SK-N-SH treated with all-trans-retinoic acid at 6 μM for 48 hours (cell line): ENCODE measurements at regions not wholly inside any gene's neighbourhood (a gene's known extent, or its start where the extent isn't known, plus 50 kb on each side); places are given as distances from the start of the nearest gene placed in this dataset.

Experiments
- ATAC-seq: fragments of 200-7000 bp; cut with Tn5 transposase; 3 replicates; pipeline ENCODE4 v1.9.1; 2020; ENCODE audit warnings: mild to moderate bottlenecking, moderate library complexity
- ARNTL ChIP-seq: fragments of 450-650 bp; formaldehyde crosslinking; IDR thresholded peaks from 2 replicates; pipeline ENCODE4 v1.5.0; 2020; ENCODE audit warnings: low read depth, mild to moderate bottlenecking, moderate library complexity, borderline replicate concordance
- BACH2 ChIP-seq: fragments of 250-450 bp; sonication (Bioruptor Pico); IDR thresholded peaks from 2 replicates; pipeline ENCODE4 v1.9.0; 2021; ENCODE audit warnings: mild to moderate bottlenecking, borderline replicate concordance
- CSDC2 ChIP-seq: fragments of 250-450 bp; sonication (Bioruptor Pico); IDR thresholded peaks from 2 replicates; pipeline ENCODE4 v1.5.0; 2020; ENCODE audit warnings: mild to moderate bottlenecking, moderate library complexity
- ESRRG ChIP-seq: fragments of 250-450 bp; sonication (Bioruptor Pico); IDR thresholded peaks from 2 replicates; pipeline ENCODE4 v1.6.1; 2021; ENCODE audit warnings: mild to moderate bottlenecking
- GLIS3 ChIP-seq: fragments of 250-450 bp; sonication (Bioruptor Pico); IDR thresholded peaks from 2 replicates; pipeline ENCODE4 v1.5.0; 2020; ENCODE audit warnings: mild to moderate bottlenecking, moderate library complexity
- ISL1 ChIP-seq: fragments of 250-450 bp; sonication (Bioruptor Pico); IDR thresholded peaks from 2 replicates; pipeline ENCODE4 v2.1.2; 2022; ENCODE audit warnings: mild to moderate bottlenecking, moderate library complexity
- OSR1 ChIP-seq: fragments of 250-450 bp; sonication (Bioruptor Pico); IDR thresholded peaks from 2 replicates; pipeline ENCODE4 v1.8.0; 2022; ENCODE audit warnings: moderate library complexity, mild to moderate bottlenecking, inconsistent platforms
- PATZ1 ChIP-seq: fragments of 250-450 bp; sonication (Bioruptor Pico); IDR thresholded peaks from 2 replicates; pipeline ENCODE4 v1.8.0; 2020; ENCODE audit warnings: mild to moderate bottlenecking, moderate library complexity, borderline replicate concordance
- POU6F1 ChIP-seq: fragments of 250-450 bp; sonication (Bioruptor Pico); IDR thresholded peaks from 2 replicates; pipeline ENCODE4 v1.8.0; 2021; ENCODE audit warnings: low read depth, mild to moderate bottlenecking, moderate library complexity, borderline replicate concordance
- PPARA ChIP-seq: fragments of 250-450 bp; sonication (Bioruptor Pico); IDR thresholded peaks from 2 replicates; pipeline ENCODE4 v1.5.0; 2020; ENCODE audit warnings: mild to moderate bottlenecking, borderline replicate concordance
- RARB ChIP-seq: fragments of 250-450 bp; sonication (Bioruptor Pico); IDR thresholded peaks from 2 replicates; pipeline ENCODE4 v1.8.0; 2021; ENCODE audit warnings: mild to moderate bottlenecking, moderate library complexity
- SNAI2 ChIP-seq: fragments of 250-450 bp; sonication (Bioruptor Pico); IDR thresholded peaks from 2 replicates; pipeline ENCODE4 v1.5.0; 2020; ENCODE audit warnings: mild to moderate bottlenecking, moderate library complexity
- ZC3H10 ChIP-seq: fragments of 250-450 bp; sonication (Bioruptor Pico); IDR thresholded peaks from 2 replicates; pipeline ENCODE4 v1.5.1; 2021; ENCODE audit warnings: mild to moderate bottlenecking, moderate library complexity
- ZFP3 ChIP-seq: fragments of 250-450 bp; sonication (Bioruptor Pico); IDR thresholded peaks from 2 replicates; pipeline ENCODE4 v1.5.0; 2020; ENCODE audit warnings: mild to moderate bottlenecking, moderate library complexity
- ZFP30 ChIP-seq: fragments of 450-650 bp; formaldehyde crosslinking; IDR thresholded peaks from 2 replicates; pipeline ENCODE4 v1.5.0; 2022; ENCODE audit warnings: mild to moderate bottlenecking, moderate library complexity
- ZNF565 ChIP-seq: fragments of 450-650 bp; formaldehyde crosslinking; conservative IDR thresholded peaks from 2 replicates; pipeline ENCODE4 v1.5.0; 2020; ENCODE audit warnings: low read depth, mild to moderate bottlenecking, moderate library complexity
- ZNF70 ChIP-seq: fragments of 450-650 bp; formaldehyde crosslinking; IDR thresholded peaks from 2 replicates; pipeline ENCODE4 v1.5.0; 2020; ENCODE audit warnings: mild to moderate bottlenecking, moderate library complexity
- ZNF8 ChIP-seq: fragments of 450-650 bp; formaldehyde crosslinking; IDR thresholded peaks from 2 replicates; pipeline ENCODE4 v1.5.0; 2020; ENCODE audit warnings: mild to moderate bottlenecking, moderate library complexity
- TF ChIP-seq, protein P1 (sequence below): fragments of 250-450 bp; sonication (Bioruptor Pico); IDR thresholded peaks from 2 replicates; pipeline ENCODE4 v1.5.0; 2020; ENCODE audit warnings: mild to moderate bottlenecking, moderate library complexity
- TF ChIP-seq, protein P2 (sequence below): fragments of 250-450 bp; sonication (Bioruptor Pico); IDR thresholded peaks from 2 replicates; pipeline ENCODE4 v1.5.1; 2021; ENCODE audit warnings: mild to moderate bottlenecking, moderate library complexity
- TF ChIP-seq, protein P3 (sequence below): fragments of 250-450 bp; sonication (Bioruptor Pico); IDR thresholded peaks from 2 replicates; pipeline ENCODE4 v1.5.1; 2020; ENCODE audit warnings: low read depth, mild to moderate bottlenecking, moderate library complexity

DNA sequence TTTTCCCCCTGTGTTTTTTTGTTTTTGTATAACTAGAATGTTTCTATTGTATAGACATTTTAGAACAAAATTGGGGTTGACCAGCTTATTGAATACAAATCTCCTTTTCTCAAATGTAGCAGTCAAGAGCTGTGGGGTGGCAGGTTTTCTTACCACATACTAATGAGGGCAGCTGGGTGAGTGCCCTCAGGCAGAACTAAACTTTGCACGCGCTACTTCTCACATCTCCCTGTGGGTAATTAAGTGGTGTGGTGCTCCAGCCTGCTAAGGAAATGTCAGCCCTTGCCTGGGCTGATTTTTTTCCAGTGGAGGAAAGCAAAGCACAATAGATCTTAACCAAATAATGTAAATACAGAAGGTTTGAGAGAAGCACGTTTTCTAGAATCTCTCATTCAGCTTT is 717.6 kb upstream of the TENM3 start (continued):
- TF ChIP-seq, protein P1, sequence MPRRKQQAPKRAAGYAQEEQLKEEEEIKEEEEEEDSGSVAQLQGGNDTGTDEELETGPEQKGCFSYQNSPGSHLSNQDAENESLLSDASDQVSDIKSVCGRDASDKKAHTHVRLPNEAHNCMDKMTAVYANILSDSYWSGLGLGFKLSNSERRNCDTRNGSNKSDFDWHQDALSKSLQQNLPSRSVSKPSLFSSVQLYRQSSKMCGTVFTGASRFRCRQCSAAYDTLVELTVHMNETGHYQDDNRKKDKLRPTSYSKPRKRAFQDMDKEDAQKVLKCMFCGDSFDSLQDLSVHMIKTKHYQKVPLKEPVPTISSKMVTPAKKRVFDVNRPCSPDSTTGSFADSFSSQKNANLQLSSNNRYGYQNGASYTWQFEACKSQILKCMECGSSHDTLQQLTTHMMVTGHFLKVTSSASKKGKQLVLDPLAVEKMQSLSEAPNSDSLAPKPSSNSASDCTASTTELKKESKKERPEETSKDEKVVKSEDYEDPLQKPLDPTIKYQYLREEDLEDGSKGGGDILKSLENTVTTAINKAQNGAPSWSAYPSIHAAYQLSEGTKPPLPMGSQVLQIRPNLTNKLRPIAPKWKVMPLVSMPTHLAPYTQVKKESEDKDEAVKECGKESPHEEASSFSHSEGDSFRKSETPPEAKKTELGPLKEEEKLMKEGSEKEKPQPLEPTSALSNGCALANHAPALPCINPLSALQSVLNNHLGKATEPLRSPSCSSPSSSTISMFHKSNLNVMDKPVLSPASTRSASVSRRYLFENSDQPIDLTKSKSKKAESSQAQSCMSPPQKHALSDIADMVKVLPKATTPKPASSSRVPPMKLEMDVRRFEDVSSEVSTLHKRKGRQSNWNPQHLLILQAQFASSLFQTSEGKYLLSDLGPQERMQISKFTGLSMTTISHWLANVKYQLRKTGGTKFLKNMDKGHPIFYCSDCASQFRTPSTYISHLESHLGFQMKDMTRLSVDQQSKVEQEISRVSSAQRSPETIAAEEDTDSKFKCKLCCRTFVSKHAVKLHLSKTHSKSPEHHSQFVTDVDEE (CRISPR knock-in tag): no peak
- TF ChIP-seq OSR1 (CRISPR knock-in tag) (no peak), POU6F1 (no peak), ZC3H10 (CRISPR knock-in tag) (no peak), SNAI2 (no peak)

GRCh38 chr4:181528570-181529184 is 714.5 kb upstream of the TENM3 start:
- TF ChIP-seq ISL1 (CRISPR knock-in tag) (no peak), ARNTL (CRISPR knock-in tag) (no peak)
- ATAC-seq: peak; percentile 99

DNA sequence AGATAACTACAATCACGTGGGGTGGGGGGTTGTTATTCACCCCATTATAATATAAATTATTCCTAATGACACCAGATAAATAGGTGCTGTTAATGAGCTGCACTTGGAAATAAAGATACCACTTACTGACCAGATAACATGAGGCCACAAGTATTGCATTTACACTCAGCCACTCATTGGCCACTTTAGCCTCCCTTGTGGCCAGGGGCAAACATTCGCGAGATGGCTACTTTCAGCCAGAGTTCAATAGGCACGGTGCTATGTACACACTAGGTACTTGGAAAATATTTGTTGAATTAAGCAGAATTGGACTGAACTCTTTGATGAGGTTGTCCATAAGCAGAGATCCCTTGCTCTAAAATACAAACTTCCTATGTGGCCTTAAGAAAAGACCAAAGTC is 713.7 kb upstream of the TENM3 start:
- no peak for ATAC-seq
- no peak for TF ChIP-seq ESRRG (CRISPR knock-in tag)
- TF ChIP-seq PATZ1 (CRISPR knock-in tag): no peak
- TF ChIP-seq, protein P2, sequence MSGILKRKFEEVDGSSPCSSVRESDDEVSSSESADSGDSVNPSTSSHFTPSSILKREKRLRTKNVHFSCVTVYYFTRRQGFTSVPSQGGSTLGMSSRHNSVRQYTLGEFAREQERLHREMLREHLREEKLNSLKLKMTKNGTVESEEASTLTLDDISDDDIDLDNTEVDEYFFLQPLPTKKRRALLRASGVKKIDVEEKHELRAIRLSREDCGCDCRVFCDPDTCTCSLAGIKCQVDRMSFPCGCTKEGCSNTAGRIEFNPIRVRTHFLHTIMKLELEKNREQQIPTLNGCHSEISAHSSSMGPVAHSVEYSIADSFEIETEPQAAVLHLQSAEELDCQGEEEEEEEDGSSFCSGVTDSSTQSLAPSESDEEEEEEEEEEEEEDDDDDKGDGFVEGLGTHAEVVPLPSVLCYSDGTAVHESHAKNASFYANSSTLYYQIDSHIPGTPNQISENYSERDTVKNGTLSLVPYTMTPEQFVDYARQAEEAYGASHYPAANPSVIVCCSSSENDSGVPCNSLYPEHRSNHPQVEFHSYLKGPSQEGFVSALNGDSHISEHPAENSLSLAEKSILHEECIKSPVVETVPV (CRISPR knock-in tag): no peak
- no peak for TF ChIP-seq BACH2 (CRISPR knock-in tag)
- no peak for TF ChIP-seq ZNF8 (CRISPR knock-in tag)
- no peak for TF ChIP-seq ZFP30 (CRISPR knock-in tag)
- TF ChIP-seq, all 23 proteins: peak for 0

DNA sequence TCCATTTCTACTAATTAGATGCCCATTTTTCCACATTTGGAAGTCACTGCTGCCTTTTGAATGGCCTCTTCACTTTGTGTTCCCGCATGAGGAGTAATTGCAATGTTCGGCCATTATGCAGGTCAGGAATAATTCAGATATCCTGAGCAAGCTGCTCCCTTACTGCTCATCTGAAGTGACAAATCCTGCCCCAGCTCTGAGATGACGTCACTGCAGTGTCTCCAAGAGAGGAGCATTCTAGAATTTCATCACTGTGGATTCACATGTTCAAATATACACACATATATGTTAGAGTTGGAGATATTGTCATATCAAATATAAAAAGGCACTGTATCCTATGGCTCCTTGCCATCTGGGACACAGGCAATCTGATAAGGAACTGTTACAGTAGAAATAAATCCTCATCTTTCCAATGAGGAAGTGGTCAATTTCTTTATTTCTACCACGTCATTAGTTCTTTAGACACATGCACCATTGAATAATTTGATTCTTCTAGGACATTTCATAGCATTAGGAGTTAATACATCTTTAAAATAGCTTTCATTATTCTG is 706.9 kb upstream of the TENM3 start:
- TF ChIP-seq PPARA (CRISPR knock-in tag) (no peak), ZFP30 (CRISPR knock-in tag) (no peak), ISL1 (CRISPR knock-in tag) (no peak), SNAI2 (no peak), ZNF8 (CRISPR knock-in tag) (no peak), ZNF70 (CRISPR knock-in tag) (no peak), GLIS3 (CRISPR knock-in tag) (no peak), POU6F1 (no peak), PATZ1 (CRISPR knock-in tag) (no peak), RARB (no peak), OSR1 (CRISPR knock-in tag) (no peak), ZFP3 (CRISPR knock-in tag) (no peak), ZC3H10 (CRISPR knock-in tag) (no peak), ESRRG (CRISPR knock-in tag) (no peak), ARNTL (CRISPR knock-in tag) (no peak), ZNF565 (CRISPR knock-in tag) (no peak), CSDC2 (no peak), BACH2 (CRISPR knock-in tag) (no peak)
- TF ChIP-seq, protein P3, sequence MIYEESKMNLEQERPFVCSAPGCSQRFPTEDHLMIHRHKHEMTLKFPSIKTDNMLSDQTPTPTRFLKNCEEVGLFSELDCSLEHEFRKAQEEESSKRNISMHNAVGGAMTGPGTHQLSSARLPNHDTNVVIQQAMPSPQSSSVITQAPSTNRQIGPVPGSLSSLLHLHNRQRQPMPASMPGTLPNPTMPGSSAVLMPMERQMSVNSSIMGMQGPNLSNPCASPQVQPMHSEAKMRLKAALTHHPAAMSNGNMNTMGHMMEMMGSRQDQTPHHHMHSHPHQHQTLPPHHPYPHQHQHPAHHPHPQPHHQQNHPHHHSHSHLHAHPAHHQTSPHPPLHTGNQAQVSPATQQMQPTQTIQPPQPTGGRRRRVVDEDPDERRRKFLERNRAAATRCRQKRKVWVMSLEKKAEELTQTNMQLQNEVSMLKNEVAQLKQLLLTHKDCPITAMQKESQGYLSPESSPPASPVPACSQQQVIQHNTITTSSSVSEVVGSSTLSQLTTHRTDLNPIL (CRISPR knock-in tag): no peak
- no peak for ATAC-seq
